Vagina (tissue), 2 donors: ENCODE measurements at regions not wholly inside any gene's neighbourhood (a gene's known extent, or its start where the extent isn't known, plus 50 kb on each side); places are given as distances from the start of the nearest gene placed in this dataset.

Experiments used
- DNase-seq, 2 donors: peaks; one replicate each; pipeline ENCODE4 v3.0.0-alpha.2; 2017; ENCODE audit errors: extremely low spot score in 2 of 2
- H3K27ac ChIP-seq: fragments of 200-600 bp; sonication (generic); one replicate; pipeline ENCODE4 v1.5.1; 2019
- H3K27me3 ChIP-seq: fragments of 200-600 bp; sonication (generic); one replicate; pipeline ENCODE4 v1.5.1; 2019
- H3K36me3 ChIP-seq, 2 donors: fragments of 200-600 bp; sonication (generic); one replicate each; pipeline ENCODE4 v1.5.1; 2017 to 2019
- H3K4me1 ChIP-seq: fragments of 200-600 bp; sonication (generic); one replicate; pipeline ENCODE4 v1.5.1; 2019
- H3K4me3 ChIP-seq, 2 donors: fragments of 200-600 bp; sonication (generic); 1 replicate in 1 of 2; 2 replicates in 1 of 2; pipeline ENCODE4 v1.5.1; 2016 to 2019
- H3K9me3 ChIP-seq: fragments of 200-600 bp; sonication (generic); one replicate; pipeline ENCODE4 v1.5.1; 2019
- CTCF ChIP-seq, 3 experiments: fragments of 450-650 bp in 2 of 3; fragments of 200-600 bp in 1 of 3; sonication (generic) in 1 of 3; IDR thresholded peaks; one replicate each; pipeline ENCODE4 v1.5.1; 2017 to 2019; ENCODE audit warnings: antibody characterized with exemption in 3 of 3, mild to moderate bottlenecking in 2 of 3, moderate library complexity in 2 of 3
- POLR2A ChIP-seq, 2 donors: fragments of 450-650 bp; IDR thresholded peaks; one replicate each; pipeline ENCODE4 v1.6.1; 2017; ENCODE audit warnings: antibody characterized with exemption in 2 of 2, mild to moderate bottlenecking in 2 of 2, moderate library complexity in 2 of 2
- POLR2AphosphoS5 ChIP-seq, 2 donors: sonication (generic); formaldehyde crosslinking; IDR thresholded peaks; one replicate each; pipeline ENCODE4 v1.9.0; 2017; ENCODE audit warnings: antibody characterized with exemption in 2 of 2, mild to moderate bottlenecking in 2 of 2, low read depth in 1 of 2; ENCODE audit not compliant: insufficient read depth in 1 of 2
- intact Hi-C: fragments of 100-400 bp; cut with DNase I; formaldehyde crosslinking; loops from one replicate; pipeline ENCODE4 v1.15.1; 2023

DNA sequence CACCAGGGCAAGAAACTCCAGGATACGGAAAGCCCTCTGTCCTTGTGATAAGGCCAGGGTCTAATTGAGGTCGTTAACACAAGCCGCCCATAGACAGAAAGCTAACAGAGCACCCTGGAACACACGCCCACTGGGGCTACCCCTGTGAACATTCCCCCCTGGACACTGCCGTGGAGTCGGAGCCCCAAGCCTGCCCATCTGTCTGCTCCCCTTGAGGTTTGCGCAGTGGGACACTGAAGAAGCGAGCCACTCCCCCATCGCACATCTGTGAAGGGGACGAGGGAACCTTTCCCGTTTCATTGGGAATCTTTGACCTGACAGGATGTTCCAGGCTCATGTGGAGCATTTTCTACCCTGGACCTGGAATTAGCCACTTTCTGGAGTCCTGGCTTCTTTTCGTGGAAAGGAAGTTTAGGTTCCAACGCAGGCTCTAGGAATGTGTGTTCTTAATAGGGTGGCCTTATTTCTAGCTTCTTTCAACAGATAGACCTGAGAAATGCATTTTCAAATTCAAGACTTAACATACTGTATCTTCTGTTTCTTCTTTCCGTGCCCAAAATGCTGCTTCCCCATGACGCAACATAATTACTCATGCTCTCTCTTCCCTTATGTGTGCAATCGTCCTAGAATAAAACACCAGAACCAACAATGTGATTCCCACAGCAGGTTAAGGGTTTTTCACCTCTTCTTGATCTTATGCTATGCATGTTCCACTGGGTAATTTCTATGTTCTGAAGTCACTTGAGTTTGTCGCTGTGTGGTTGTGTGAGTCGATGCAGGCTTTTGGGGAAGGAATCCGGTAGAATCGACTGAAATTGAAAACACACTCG is 161.1 kb downstream of the ERMARD start:
- no peak for DNase-seq
- Histone ChIP-seq H3K36me3 (no peaks in the 10 kb centered on the region), H3K4me3 (no peak overlapping the region), H3K4me1 (no peaks in the 10 kb centered on the region), H3K27me3 (no peaks in the 10 kb centered on the region), H3K27ac (no peak overlapping the region), H3K9me3 (no peaks in the 10 kb centered on the region)
- TF ChIP-seq POLR2AphosphoS5 (IDR thresholded peaks at IDR 0.05; ENCODE audit: insufficient read depth in 1 of 2, low read depth in 1 of 2) (no peak), CTCF (IDR thresholded peaks at IDR 0.05) (no peak), POLR2A (IDR thresholded peaks at IDR 0.05) (no peak)
- intact Hi-C loops = no loop called here

DNA sequence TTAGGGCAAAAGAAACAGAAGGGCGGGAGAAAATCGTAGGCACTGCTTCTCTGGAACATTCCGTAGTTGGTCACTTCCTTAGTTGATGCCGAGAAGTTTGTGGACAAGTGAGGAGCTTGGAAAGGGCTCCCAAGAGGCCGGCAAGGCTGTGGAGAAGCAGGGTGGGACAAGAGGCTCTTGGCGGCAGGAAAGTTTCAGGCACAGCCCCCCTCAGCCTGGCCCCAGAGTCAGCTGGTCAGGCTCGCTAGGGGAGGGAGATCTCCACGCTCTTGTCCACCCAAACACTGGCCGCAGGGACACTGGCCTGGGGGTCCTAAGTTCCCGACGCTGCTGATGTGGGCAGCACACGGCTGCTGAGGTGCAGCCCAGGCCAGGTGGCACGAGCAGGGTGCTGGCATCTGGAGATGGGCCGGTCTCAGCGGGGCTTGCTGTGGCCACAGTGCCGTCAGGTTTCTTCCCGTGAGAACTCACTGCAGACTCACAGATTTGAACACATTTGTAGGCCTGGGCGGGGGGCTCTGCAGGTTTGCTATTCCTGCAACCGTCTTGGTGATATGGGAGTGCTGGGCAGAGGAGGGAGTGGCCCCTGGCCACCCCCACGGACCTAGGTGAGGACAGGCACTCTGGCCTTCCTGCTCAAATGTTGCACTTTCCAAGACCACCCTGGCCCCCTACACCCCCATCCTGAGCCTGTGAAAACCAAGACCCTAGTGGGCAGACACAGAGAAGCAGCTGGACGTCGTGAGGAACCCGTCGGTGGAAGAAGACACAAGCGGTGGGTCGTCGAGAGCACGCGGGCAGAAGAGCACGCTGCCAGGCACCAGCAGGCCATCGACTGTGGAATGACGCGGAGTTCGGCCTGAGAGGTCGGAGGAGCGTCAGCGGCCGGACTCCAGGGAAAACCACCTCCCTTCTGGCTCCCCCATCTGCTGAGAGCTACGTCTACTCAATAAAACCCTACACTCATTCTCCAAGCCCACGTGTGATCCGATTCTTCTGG is 160.1 kb downstream of the ERMARD start:
- no peak overlapping the region for H3K4me3 ChIP-seq

DNA sequence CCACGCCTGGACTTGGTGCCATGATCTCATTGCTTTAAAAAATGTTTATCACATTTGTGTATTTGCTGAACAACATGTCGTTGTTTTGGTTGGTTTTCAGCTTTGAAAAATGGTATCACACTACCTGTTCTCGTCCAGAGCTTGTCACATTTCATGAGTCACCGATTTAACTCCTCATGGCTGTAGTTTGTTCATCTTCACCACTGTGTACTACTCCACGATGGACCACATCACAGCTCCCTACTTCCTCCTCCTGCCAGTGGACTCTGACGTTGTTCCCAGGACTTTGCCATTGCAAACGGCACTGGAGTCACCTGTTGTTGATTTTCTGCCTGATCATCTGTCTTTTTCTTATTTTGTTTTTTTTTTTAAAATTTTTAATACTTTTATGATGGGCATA is 157.7 kb downstream of the ERMARD start:
- H3K27ac ChIP-seq = no peak overlapping the region
- intact Hi-C loops = no loop called here
- H3K9me3 ChIP-seq = no peaks in the 10 kb centered on the region
- H3K4me1 ChIP-seq = peaks cover 4% of the 10 kb centered on the region
- no peak for DNase-seq
- no peaks in the 10 kb centered on the region for H3K27me3 ChIP-seq
- TF ChIP-seq POLR2AphosphoS5 (IDR thresholded peaks at IDR 0.05; ENCODE audit: insufficient read depth in 1 of 2, low read depth in 1 of 2) = no peak
- TF ChIP-seq POLR2A (IDR thresholded peaks at IDR 0.05) = no peak
- no peak for TF ChIP-seq CTCF (IDR thresholded peaks at IDR 0.05)
- no peak overlapping the region for H3K4me3 ChIP-seq
- H3K36me3 ChIP-seq = no peaks in the 10 kb centered on the region

More for the DNA sequence above, 160.1 kb downstream of the ERMARD start:
- H3K27me3 ChIP-seq = no peaks in the 10 kb centered on the region
- no peaks in the 10 kb centered on the region for H3K36me3 ChIP-seq
- intact Hi-C loops = no loop called here
- H3K27ac ChIP-seq = no peak overlapping the region
- no peak for TF ChIP-seq POLR2AphosphoS5 (IDR thresholded peaks at IDR 0.05; ENCODE audit: insufficient read depth in 1 of 2, low read depth in 1 of 2)
- no peak for TF ChIP-seq CTCF (IDR thresholded peaks at IDR 0.05)
- TF ChIP-seq POLR2A (IDR thresholded peaks at IDR 0.05) = no peak
- no peak for DNase-seq
- H3K4me1 ChIP-seq = no peaks in the 10 kb centered on the region
- no peaks in the 10 kb centered on the region for H3K9me3 ChIP-seq

DNA sequence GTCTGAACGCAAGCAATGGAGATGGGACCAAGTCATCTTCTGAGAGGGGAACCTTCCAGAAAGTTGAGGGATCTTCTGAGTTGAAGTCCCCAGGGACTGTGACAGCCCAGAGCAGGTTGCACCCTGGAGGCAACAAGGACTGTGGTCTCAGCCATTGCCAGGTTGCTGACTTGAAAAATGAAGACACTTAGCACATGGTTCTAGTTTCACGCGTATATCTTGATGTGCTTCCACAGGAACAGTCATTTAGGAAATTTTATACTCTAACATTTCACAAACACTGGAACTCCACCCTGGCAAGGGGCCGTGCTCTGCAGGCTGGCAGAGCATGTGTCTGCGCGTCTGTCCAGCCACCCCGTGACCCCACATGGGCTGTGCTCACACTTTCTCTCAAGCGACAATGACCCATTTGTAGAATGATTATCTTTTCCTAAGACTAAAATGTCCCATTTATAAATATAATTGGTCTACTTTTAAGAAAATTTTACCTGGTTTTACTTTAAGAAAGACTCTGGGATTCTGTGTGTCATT is 157.0 kb downstream of the ERMARD start:
- TF ChIP-seq POLR2AphosphoS5 (IDR thresholded peaks at IDR 0.05; ENCODE audit: insufficient read depth in 1 of 2, low read depth in 1 of 2) (no peak), CTCF (IDR thresholded peaks at IDR 0.05) (no peak), POLR2A (IDR thresholded peaks at IDR 0.05) (no peak)
- Histone ChIP-seq H3K9me3 (no peaks in the 10 kb centered on the region), H3K27me3 (no peaks in the 10 kb centered on the region), H3K27ac (no peak overlapping the region), H3K4me1 (peaks cover 4% of the 10 kb centered on the region), H3K4me3 (no peak overlapping the region), H3K36me3 (no peaks in the 10 kb centered on the region)
- intact Hi-C loops = no loop called here
- no peak for DNase-seq
